ENCODE measurements at regions not wholly inside any gene's neighbourhood (a gene's known extent, or its start where the extent isn't known, plus 50 kb on each side); places are given as distances from the start of the nearest gene placed in this dataset.

DNA sequence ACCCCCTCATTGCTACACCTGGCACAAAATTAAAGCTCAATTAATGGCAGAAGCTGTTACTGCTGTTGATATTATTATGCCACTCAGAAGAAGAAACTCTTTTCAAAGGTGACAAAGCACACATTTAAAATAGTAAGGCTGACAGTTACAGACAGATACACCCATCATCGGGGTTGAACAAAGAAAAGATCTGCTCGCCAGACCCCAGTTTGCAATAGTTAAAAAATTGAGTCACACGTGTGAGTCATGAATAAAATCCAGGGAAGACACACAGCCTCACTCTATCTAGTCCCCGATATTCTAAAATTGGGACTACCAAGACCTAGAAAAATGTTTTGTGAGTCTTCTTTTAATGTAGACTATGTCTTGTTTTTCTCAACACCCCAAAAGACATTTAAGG, 330.0 kb upstream of the SOX9 start:
- no peak for DNase-seq (ENCODE audit: low spot score in 2 of 2)
- TF ChIP-seq CTCF (IDR thresholded peaks at IDR 0.05) (no peak), POLR2A (IDR thresholded peaks at IDR 0.05) (no peak)
- no peak overlapping the region for H3K4me3 ChIP-seq (ENCODE audit: low read depth, poor library complexity, severe bottlenecking)
- intact Hi-C loops (cut with DNase I; ENCODE audit: low total_unique reads) = no loop called here
- 44 to 53% methylated on average over 4 of the region's 4 CpGs for WGBS, 2 donors

DNA sequence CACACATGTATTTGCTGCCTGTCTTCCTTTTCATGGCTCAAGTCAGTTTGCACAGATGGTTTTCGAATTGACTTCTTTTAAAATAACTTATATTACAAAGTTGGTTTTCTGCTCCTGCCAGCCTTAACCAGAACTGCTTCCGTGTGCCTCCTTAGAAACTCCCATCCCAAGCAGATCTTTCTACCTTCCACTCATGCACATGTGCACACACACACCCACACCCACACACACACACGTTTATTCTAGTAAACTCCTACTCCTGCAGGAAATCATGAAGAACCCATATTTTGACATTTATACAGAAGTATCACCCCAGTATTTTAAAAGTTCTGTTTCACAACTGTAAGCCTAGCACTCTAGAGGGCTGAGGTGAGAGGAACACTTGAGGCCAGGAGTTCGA, 329.5 kb upstream of the SOX9 start:
- no peak for DNase-seq (ENCODE audit: low spot score in 2 of 2)
- intact Hi-C loops (cut with DNase I; ENCODE audit: low total_unique reads) = no loop called here
- 59 to 69% methylated on average over 4 of the region's 4 CpGs for WGBS, 2 donors

GRCh38 chr17:71792966-71793365, 327.9 kb upstream of the SOX9 start:
- TF ChIP-seq POLR2A (IDR thresholded peaks at IDR 0.05) = no peak
- TF ChIP-seq CTCF (IDR thresholded peaks at IDR 0.05) = no peak
- WGBS, 2 donors = 70 to 77% methylated on average over 7 of the region's 7 CpGs
- no peak overlapping the region for H3K4me3 ChIP-seq (ENCODE audit: low read depth, poor library complexity, severe bottlenecking)
- no peak for DNase-seq (ENCODE audit: low spot score in 2 of 2)
- intact Hi-C loops (cut with DNase I; ENCODE audit: low total_unique reads) = no loop called here

More for the DNA sequence above, 329.5 kb upstream of the SOX9 start:
- TF ChIP-seq CTCF (IDR thresholded peaks at IDR 0.05) (no peak), POLR2A (IDR thresholded peaks at IDR 0.05) (no peak)
- H3K4me3 ChIP-seq (ENCODE audit: low read depth, poor library complexity, severe bottlenecking) = no peak overlapping the region

- intact Hi-C loops (cut with DNase I; ENCODE audit: low total_unique reads) = no loop called here
- H3K4me3 ChIP-seq (ENCODE audit: low read depth, poor library complexity, severe bottlenecking) = no peak overlapping the region
- no peak for DNase-seq (ENCODE audit: low spot score in 2 of 2)
- TF ChIP-seq CTCF (IDR thresholded peaks at IDR 0.05) (no peak), POLR2A (IDR thresholded peaks at IDR 0.05) (no peak)
- 89 to 94% methylated on average over 2 of the region's 2 CpGs for WGBS, 2 donors
Observed at GRCh38 chr17:71793518-71793917, 327.3 kb upstream of the SOX9 start.

DNA sequence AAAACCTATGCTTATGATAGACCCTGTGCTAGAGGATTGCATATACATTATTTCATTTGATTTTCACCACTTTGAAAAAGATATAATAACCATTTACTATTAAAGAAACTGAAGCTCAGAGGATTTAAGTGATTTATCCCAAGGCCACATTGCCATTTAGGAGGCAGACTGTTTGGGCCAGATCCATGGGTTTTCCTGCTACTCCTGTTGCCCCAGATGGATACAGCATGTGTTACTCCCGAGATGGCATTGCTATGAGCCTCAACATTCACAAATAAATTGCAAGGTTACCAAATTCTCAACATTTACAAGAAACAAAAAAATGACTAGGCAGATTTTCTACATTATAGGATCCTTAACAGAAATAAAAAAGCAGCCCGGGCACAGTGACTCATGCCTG, 322.1 kb upstream of the SOX9 start:
- no peak for TF ChIP-seq CTCF (IDR thresholded peaks at IDR 0.05)
- TF ChIP-seq POLR2A (IDR thresholded peaks at IDR 0.05) = no peak
- DNase-seq (ENCODE audit: low spot score in 2 of 2) = no peak
- 80 to 87% methylated on average over 2 of the region's 2 CpGs for WGBS, 2 donors
- no peak overlapping the region for H3K4me3 ChIP-seq (ENCODE audit: low read depth, poor library complexity, severe bottlenecking)
- intact Hi-C loops (cut with DNase I; ENCODE audit: low total_unique reads) = no loop called here

DNA sequence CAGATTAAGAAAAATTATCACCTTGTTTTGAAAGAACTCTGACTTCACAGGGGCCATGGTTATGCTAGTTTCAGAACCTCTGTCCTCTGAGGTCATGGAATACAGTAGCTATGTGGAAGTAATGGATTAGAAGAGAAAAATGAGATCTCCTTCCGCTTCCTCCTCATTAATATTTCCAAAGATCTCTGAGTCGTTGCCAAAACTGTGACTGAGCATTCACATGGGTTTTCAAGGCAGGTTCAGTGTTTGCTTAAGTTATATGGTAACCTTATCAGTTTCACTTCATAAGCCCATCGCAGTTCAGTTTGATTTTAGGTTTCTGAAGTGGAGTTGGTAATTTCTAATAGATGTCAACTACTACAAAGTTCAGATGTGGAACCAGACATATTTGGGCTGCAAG, 321.2 kb upstream of the SOX9 start:
- WGBS, 2 donors = 87 to 88% methylated on average over 3 of the region's 3 CpGs
- TF ChIP-seq POLR2A (IDR thresholded peaks at IDR 0.05) (no peak), CTCF (IDR thresholded peaks at IDR 0.05) (no peak)
- DNase-seq (ENCODE audit: low spot score in 2 of 2) = no peak
- intact Hi-C loops (cut with DNase I; ENCODE audit: low total_unique reads) = no loop called here
- H3K4me3 ChIP-seq (ENCODE audit: low read depth, poor library complexity, severe bottlenecking) = no peak overlapping the region
